GM12875 (cell line): ENCODE measurements at regions not wholly inside any gene's neighbourhood (a gene's known extent, or its start where the extent isn't known, plus 50 kb on each side); places are given as distances from the start of the nearest gene placed in this dataset.

ENCODE experiments used
- H3K4me3 ChIP-seq: one replicate; pipeline ENCODE4 v1.5.1; 2011; ENCODE audit warnings: low read depth, low read length, control low read depth
- CTCF ChIP-seq: IDR thresholded peaks from 2 replicates; pipeline ENCODE4 v1.5.1; 2011; ENCODE audit warnings: low read depth, mild to moderate bottlenecking, control low read depth, inconsistent platforms, low read length, moderate library complexity, borderline replicate concordance; ENCODE audit not compliant: insufficient read depth

DNA sequence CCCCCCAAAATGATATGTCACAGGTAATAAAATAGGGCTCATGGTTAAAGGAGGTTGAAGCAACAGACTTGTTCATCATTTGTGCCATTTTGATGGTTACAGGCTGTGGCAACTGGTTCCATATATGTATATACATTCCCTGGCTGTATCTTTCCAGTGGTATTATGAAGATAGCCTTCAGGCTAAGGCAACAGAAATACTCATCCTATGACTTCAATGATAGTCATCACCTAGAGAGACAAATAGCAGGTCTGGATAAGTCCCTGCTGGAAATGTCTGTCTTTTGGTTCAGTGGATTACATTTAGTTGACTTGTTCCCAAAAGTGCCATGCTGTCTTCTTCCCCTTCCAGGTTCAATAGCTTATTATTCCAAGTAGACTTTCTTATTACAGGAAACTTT lies 997.4 kb downstream of the FLRT2 start:
- TF ChIP-seq CTCF: no peak

DNA sequence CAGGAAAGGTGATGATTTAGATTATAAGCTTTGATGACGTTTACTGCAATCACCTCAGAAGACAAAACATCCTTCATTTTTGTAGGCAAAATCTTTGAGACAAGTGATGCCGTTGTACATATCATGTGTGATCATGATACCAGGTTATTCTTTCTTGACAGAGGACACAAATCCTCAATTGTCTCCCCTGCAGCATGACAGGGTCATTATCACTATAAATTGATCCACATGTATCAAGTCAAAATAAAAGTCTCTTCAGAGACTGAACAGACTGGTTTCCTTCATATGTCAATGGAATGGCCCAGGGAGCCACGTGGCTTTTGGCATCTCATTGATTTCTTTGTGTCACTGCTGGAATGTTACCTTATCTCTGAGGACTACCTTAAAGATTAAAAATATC lies 995.7 kb downstream of the FLRT2 start:
- no peak for TF ChIP-seq CTCF
- no peak overlapping the region for H3K4me3 ChIP-seq

More for the DNA sequence above, 997.4 kb downstream of the FLRT2 start:
- no peak overlapping the region for H3K4me3 ChIP-seq

DNA sequence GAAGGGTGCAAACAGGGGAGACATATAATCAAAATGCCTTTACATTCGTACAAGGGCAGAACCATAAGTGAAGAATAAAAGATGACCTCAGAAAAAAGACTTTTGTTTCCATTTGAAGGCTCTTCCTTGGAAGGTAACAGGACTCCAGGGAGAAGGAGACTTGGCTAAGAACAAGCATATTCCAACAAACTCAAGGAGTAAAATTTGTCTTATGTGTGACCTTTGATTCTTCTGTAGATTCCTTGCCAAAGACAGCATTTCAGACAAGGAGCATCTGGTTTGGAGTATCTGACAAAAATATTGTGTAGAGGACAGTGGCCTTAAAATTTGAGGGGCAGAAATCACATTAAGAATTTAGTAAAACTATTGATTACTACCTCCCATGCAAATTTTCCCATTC lies 991.9 kb downstream of the FLRT2 start:
- H3K4me3 ChIP-seq: no peak overlapping the region
- TF ChIP-seq CTCF: no peak

DNA sequence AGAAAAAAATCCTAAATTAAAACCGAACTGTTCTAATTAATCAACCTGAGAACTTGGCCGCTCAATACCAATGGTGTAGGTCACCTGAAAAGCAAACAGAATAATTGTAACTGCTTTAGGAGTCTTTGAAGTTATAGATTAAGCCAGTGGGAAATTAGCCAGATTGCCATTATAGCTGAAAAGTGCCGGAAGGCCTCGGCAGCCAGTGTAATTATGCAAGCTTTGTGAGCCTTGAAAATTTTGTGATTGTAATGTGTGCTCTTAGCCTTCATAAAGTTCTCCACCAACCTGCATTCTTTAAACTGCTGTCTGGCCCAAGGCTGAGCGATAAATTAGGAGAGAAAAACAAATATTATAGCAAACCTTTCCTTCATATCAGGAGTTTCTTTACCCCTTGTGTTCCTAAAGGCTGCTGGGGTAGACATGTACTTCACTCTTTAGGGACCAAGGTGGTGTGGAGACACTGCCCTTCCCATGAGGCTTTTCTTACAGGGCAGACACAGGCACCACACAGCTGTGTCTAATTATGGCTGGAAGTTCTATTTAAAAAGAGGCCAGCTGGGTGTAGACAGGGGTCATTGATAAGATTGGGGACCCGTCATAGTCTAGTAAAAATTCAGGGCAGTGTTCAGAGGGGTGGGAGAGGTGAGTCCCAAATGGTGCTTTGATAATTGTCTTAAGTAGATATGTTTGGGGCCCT lies 991.2 kb downstream of the FLRT2 start:
- H3K4me3 ChIP-seq: no peak overlapping the region
- no peak for TF ChIP-seq CTCF

- no peak for TF ChIP-seq CTCF
- no peak overlapping the region for H3K4me3 ChIP-seq
Measured at GRCh38 chr14:86518298-86518697, 988.4 kb downstream of the FLRT2 start.

DNA sequence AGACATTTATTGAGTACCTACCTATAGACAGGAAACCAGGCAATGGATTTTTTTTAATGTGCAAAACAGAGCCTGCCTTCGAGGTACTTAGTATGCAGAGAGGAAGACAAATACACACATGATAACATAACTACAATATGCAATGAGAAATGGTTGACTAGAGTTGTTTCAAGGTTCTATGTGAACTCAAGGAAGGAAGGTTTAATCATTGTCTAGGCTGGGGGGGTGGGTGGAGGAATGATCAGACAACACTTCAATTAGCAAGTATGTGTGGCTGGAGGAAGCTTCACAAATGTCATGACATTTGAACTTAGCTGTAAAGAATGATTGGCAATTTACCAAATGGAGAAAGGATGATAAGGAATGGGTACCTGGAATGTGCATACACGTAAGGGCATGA lies 985.3 kb downstream of the FLRT2 start:
- no peak overlapping the region for H3K4me3 ChIP-seq
- no peak for TF ChIP-seq CTCF

DNA sequence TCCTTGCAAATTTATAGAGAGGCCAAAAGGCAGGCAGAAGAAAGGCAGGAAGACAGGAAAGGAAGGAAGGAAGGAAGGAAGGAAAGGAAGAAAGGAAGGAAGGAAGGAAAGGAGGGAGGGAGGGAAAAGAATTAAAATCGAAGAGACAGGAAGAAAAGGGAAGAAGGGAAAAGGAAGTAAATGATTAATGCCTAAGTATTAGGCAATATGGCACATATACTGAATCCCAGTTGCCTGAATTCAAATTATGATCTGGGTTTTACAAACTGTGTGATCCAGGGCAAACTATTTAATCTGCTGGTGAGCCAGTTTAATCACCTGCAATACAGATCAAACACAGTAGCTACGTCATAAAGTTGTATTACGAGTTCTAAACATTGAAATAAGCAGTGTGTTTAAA lies 983.6 kb downstream of the FLRT2 start:
- TF ChIP-seq CTCF: no peak
- no peak overlapping the region for H3K4me3 ChIP-seq
